Renal pelvis (tissue), 1 donor: ENCODE measurements at regions not wholly inside any gene's neighbourhood (a gene's known extent, or its start where the extent isn't known, plus 50 kb on each side); places are given as distances from the start of the nearest gene placed in this dataset.
"Not testable (repeated sequence)": the region's sequence is repeated elsewhere in the genome, so short reads cannot be mapped to it uniquely, and the experiment has no call there.

Experiments used
- DNase-seq: peaks from one replicate; pipeline ENCODE4 v3.0.0-alpha.2; 2013

DNA sequence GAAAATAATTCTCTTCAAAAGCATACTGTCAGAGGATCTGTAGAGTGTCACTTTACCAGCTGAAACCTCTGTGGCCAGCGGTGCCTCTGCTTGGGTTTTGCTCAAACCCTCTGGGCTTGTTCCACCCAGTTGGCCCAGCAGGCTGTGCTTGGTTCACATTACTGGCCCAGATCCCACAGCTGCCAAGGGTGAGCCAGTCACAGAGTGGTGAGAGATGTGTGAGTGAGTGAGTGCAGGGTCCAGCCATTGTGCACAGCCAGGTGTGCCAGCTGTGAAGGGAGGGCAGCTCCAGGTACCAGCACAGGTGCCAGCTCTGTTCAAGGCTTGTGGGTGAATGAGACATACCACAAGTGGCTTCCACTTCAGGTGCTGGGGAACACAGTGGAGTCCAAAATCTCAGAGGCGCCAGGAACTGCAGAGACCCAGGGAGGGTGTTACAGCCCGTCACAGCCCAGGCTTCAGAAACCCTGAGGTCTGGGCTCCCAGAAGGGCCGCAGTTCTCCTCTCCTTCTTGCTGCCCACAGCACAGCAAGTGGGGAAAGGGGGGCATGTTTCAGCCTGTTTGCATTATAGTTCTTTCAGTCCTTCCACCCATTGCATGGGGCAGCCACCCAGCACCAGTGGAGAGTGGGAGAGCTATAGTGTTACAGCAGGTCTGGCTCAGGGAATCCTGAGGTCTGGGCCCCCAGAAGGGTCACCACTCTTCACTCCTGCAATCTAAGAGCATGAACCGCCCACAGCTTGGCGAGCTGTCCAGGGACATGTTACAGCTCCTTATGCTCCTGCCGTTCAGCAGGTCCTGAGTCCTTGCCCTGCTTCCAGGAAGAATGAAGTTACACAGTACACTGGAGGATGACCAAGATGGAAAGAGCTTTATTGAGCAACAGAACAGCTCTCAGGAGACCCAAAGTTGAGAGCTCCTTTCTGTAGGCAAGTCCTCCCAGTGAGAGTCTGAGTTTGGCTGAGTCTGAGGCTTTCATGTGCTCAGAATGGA lies 931.7 kb upstream of the SORCS1 start:
- no peak for DNase-seq

DNA sequence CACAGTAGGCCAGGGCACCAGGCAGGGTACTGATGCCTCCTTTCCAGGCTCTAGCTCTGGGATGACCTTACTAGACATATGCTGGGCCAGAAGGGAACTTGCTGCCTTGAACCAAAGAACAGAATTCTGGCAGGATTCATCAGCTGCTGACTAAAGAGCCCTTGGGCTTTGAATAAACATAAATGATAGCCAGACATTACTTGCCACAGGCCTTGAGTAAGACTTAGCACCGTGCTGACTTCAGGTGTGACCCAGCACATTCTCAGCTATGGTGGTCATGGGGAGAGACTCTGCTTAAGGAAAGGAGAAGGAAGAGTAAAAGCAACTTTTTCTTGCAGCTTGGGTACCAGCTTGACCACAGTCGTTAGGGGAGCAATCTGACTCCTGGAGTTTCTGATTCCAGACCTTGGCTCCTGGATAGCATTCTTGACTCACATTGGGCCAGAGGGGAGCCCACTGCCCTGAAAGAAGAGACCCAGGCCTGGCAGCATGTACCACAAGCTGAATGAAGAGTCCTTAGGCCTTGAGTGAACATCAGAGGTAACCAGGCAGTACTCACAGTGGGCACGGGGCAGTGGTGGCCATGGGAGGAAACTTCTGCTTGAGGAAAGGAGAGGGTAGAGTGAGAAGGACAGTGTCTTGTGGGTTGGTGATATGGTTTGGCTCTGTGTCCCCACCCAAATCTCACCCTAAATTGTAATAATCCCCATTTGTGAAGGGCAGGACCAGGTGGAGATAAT lies 926.1 kb upstream of the SORCS1 start:
- no peak for DNase-seq

DNA sequence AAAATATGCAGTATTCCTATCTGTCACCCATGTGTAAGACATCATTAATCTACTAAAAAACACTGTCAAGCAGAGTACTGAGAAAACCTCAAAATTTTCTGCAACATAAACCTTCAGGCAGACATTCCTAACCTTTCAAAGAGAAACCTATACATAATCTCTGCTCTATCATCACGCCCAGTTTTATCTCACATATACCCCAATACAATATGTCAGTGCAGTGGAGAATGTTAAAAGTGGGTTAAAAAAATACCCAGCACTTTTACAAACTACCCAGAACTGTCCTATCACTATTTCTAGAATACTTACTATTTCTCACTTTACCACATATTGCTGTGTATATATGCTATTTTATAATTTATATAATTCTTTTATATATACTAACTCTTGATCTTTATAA lies 922.0 kb upstream of the SORCS1 start:
- DNase-seq: no peak

DNA sequence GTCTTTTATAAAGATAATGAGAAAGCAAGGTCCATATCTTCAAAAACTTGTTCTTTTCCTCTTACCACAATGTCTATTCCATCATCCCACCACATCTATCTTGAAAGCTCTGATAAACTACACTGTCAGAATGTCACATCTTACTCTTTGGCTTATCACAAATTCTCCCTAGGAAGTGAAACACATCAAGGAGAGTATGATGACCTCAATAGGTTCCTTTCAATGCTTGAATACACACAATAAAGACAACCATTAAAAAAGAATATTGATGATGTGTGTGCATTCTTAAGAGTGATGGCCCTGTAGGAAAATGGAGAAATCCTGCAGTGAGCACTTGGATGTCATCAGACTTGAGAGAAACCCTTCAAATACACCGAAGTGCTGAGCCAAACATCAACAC lies 918.1 kb upstream of the SORCS1 start:
- DNase-seq: no peak

DNA sequence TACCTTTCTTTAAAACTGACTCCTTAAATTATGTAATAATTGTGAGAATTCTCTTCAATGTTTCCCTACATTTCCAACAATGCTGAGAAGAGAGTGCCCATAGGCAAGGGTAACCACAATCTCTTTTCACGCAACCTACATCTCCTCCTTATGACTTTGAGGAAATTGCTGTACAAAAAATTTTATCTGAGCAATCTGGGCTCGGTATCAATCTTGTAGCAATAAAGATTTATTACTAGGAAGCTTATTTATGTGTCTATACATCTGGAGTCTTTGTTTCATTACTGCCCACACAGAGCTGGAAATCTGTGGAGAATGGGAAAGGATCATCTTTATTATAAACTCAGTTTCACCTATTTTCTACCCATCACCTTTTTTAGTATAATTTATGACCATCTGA lies 913.8 kb upstream of the SORCS1 start:
- no peak for DNase-seq

DNA sequence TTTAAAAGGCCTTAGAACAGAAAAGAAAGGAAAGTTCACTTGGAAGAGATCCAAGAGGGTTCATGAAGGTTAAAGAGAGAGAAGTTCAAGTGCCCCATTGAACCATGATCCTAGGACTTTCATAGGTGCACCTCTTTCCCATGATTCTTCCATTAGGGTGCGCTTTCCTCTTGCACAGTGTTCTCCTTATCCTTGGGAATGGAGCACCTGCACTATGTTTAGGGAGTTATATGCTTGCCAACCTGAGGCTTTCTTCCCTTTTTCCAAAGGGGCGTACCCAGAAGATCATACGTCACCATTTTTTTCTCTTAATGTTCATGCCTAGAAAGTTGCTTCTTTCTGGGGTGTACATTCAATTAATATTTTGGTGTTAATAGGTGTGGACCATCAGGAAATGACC lies 908.0 kb upstream of the SORCS1 start:
- DNase-seq: no peak

DNA sequence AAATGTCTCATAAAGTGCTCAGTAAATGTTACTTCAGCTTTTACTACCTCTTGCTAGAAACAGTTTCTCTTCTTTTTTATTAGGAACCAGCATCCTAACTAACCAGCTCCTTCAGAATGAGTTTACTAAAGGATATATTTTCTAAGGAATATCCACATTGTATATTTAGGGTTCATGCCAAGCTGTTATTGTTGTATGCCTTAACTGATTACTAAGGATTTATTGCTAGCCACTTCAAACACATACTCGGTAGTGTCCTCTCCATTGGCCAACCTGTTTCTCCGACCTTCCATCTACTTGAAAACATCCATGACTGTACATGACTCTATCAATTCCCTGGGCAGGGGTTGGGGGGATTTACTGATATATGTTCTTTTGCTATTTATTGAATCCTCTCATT lies 906.3 kb upstream of the SORCS1 start:
- no peak for DNase-seq

DNA sequence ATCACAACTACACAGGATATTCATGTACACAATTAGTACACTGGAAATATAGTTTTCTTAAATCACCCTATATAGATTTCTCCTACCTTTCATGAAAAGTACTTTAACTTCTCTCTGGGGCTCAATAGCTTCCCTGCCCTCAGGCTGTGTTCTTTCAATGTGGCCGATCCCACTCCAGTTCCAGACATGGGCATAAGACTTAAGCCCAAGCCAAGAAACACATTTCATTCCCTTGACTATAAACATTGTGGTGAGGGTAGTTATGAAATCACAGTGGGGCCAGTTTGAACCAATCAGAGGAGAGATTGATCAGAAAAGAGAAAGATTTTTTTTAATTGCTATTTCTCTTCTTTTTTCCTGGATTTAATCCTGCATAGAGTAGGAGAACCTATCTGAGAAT lies 904.6 kb upstream of the SORCS1 start:
- no peak for DNase-seq

DNA sequence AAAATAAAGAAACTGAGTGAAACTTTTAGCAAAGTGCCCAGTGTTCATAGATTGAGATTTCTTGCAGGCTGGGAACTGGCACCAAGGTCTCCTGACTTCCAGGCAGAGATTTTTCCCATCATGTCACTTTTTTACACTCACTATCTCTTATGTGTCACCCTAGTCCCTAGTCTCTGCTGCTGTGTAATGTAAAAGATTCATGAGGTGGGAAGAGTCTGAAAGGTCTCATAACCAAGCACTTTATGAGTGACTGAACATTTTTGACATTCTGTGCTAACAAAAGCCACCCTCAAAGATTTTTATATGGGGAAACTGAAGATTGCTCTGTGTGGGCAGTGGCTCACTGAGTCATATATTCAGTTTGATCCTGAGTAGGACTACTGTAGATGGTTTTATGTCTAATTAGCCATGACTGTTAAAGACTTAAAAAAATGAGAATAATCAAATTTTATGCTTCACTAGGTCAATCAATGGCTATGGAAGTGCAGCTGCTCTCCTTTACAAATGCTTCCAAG lies 900.3 kb upstream of the SORCS1 start:
- no peak for DNase-seq

DNA sequence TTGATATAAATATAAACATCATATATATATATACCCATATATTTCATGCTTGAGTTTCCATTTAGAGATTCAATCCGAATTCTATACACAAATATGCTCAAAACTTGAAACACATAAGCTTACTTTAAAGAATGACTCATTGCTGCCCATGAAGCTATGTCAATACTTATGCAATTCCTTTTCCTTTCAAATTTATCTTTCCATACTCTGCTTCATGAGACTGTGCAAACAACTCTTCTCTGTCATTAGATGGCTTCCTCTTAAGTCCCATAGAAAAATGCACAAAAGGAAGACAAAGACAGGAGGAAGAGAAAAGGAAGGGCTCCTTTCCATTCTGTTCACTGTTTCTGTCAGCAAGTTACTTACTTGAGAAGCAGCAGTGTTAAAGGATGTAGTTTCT lies 895.7 kb upstream of the SORCS1 start:
- DNase-seq: no peak

DNA sequence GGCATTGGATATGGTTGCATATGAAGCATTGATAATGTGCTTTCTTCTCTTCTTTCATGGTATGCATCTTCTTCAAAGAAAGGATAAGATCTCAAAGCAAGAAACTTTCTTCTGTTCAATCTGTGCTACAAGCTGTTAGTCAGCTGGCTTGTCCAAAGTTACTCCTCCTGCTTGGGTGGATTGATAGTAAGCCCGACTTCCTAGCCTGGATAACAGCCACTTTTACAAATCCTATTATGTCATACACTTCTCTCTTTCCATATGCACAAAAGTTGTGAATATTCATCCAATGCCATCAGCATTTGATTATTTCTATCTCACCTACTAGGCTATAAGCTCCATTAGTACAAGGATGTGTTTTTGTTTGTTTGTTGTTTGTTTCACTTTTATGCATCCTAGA lies 891.0 kb upstream of the SORCS1 start:
- DNase-seq: no peak

DNA sequence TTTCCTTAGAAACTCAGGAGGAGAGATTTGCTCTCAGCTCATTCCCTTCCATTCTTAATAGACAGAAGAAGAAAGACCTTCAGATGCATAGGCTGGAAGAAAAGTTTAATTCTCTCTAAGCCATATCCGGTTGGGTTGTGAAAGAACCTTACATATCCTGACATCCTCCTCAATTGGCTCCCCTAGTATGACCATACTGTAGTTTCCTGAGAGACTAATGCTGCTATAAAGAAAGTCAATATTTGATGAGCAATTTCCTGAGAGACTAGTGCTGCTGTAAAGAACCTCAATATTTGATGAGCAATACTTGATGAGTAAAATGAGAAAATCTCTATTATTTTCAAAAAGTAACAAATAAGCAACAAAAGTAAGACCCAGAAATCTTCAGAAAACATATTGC lies 888.5 kb upstream of the SORCS1 start:
- no peak for DNase-seq

DNA sequence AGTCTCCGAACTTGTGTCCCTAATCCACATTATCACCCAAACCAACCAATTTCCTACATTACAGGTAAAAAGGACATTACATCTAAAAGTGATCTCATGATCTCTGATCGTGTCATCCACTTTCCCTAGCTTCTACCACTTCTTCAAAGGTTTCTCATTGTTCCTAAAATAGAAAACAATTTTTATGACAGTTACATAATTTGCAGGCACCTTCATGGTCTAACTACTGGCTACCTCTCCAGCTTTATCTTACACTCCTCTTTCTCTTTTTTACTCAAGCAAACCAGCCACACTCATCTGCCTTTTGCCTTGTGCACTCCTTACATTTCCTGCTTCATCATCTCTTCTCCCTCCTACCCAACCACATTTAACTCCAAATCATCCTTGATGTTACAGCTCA lies 886.7 kb upstream of the SORCS1 start:
- DNase-seq: no peak

DNA sequence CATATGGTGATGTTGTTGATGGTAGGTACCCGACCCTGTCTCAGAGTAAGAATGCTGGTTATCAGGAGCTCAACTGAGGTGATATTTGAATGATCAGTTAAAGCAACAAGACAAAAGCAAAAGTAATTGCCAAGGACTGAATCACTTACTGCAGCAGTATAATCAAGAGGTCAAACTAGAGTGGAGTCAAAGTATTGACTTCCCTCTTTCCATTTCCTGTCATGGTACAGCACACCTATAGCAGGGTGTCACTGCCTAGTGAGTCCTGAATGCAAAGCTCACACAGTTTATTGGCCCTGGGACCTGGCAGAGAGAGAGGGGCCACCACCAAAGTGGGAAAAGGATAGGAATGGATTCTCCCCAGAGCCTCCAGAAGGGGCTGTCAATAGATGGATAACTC lies 886.1 kb upstream of the SORCS1 start:
- no peak for DNase-seq

DNA sequence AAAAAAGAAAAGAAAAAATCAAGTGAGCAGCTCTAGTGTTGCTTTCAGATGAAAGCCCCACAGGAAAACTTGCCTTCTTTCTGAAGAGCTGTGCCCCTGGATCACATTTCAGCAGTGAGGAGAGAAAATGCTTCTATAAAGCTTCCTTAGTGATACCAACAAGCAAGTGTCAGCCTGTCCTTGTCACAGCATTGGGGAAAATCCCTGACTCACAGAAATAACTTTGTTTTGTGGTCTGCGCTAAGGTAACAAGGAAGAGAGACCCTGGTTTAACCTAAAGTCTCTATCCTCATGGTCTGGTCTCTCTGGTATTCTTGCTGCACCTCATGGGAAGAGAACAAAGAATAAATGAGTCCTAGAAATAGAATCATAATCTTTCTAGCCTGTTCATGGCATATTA lies 885.2 kb upstream of the SORCS1 start:
- DNase-seq: no peak

DNA sequence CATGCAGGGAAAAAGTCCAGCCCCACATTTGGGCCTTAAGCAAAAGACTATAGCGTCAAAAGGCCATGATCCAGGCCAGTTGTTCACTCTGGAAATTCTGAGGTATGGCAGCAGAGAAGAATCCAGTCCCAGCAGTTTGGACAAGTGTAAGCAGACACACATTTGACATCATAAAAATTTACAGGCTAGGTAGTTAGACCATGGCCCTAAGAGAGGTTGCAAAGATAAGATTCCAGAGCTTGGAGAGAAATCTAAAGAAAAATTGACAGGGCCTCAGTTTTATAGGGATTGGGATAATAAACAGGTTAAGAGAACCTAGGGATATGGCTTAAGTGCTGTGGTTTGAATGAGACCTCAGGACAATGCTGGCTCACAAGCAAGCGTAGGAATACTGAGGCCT lies 884.4 kb upstream of the SORCS1 start:
- no peak for DNase-seq

DNA sequence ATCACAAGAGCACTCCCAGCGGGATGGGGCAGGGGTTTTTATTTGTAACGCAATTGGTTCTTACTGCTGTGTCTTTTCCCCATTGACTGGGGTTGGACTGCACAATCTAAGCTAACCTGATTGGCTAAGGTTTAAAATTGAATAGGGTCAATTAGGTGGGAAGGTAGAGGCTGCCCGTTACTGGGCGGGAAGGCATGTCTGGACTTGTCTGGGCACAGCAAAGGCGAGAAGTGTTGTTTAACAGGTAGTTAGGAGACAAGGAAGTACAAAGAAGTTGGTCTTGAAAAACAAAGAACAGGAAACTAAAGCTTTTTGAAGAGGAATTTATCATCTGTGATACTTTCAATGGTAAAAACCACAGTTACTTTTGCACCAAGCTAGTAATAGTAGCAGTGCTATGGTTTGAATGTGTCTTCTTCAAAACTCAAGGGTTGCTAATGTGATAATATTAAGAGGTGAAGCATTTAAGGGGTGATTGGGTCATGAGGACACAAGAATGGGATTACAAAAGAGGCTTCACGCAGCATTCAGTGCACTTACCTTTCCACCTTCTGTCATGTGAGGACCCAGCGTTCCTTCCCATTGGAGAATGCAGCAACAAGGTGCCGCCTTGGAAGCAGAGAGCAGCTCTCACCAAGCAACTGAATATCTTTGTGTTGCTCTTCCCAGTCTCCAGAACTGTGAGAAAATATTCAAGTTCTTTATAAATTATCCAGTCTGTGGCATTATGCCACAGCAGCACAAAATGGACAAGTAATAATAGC lies 875.5 kb upstream of the SORCS1 start:
- DNase-seq: no peak

DNA sequence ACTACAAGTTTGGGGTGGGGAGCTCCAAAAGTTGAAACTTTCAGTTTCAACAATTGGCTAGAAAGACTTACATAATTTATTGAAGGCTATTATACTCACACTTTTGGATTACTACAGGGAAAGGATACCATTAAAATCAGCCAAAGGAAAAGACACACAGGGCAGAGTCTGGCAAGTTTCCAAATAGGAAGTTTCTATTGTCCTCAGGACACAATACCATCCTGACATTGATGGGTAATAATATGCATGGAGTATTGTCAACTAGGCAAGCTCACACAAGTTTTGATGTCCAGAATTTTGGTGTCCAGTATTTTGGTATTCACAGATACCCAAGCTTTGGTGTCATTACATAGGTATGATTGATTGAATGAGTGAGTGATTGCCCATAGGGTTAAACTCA lies 872.6 kb upstream of the SORCS1 start:
- no peak for DNase-seq

DNA sequence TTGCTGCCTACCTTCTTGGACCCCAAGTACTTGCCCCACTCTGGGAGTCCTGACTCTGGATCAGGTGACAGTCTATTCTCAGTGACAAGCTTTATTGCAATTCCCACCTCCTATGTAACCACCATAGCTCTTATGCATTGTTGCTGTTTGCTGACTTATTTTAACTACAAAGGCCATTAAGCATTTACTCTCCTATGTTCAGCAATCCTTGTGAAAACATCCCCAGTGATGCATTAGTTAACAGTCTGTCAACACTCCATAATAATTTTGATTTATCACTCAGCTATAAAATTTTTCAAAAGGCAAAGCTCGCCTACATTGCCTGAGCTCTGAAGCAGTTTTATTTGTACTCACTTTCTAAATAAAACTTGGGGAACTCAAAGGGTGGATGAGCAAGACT lies 871.8 kb upstream of the SORCS1 start:
- peak; percentile 19 for DNase-seq

DNA sequence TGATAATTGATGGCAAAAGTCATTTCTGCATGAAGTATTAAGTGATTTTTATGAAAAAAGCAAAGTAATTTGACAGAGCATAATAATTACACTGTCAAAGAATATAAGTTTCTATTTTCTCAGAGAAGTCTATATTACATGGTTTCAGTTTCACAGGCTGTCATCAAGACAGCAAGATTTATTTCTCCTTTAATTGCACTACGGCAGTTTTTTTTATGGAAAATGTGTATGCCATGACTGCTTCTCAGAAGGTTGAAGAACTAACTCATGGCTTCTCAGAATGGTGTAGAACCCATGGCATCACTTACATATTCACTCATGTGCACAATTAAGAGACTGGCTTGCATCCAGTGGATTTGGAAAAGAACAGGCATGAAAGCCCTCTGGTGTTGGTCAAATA lies 870.3 kb upstream of the SORCS1 start:
- DNase-seq: no peak

DNA sequence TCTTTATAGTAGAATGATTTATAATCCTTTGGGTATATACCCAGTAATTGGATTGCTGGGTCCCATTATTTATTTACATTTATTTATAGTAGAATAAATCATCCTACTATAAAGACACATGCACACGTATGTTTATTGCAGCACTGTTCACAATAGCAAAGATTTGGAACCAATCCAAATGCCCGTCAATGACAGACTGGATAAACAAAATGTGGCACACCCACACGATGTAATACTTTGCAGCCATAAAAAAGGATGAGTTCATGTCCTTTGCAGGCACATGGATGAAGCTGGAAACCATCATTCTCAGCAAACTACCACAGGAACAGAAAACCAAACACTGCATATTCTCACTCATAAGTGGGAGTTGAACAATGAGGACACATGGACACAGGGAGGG lies 869.0 kb upstream of the SORCS1 start:
- DNase-seq: not testable (repeated sequence)

DNA sequence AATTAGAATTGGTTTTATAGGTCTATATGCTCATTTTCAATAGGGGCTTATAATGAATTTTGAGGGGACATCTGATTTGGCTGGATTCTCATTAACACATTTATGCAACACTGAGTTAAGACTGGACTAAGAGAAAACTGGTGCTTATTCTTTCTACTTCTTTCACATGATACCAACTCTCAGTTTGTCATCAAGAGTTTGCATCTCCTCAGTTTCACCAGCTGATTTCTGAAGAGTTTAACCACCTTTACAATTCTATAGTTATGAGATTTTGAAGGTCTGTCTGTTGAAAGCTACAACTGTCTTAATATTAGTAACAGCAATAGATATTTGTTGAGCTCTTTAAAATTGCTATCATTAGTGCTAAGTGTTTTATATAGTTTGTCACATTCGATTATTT lies 867.0 kb upstream of the SORCS1 start:
- no peak for DNase-seq

DNA sequence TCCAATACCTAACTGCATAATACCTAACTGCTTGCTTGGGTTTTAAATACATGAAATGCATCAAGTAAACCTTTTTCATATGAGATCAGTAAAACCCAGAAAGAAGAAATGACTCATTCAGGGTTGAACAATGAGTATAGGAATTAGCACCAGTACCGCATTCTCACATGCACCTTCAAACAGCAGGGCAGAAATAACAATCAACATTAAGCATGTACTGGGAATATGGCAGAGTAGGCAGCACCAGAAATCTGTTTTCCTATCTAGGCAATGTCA lies 850.3 kb upstream of the SORCS1 start:
- DNase-seq: no peak
